H1 (cell line): ENCODE measurements at regions not wholly inside any gene's neighbourhood (a gene's known extent, or its start where the extent isn't known, plus 50 kb on each side); places are given as distances from the start of the nearest gene placed in this dataset.

Source experiments
- ASH2L ChIP-seq: fragments of 200-600, 300-600 bp; sonication (generic); IDR thresholded peaks from one replicate; pipeline ENCODE4 v1.7.1; 2017; ENCODE audit warnings: low read length
- CBX5 ChIP-seq: fragments of 300-800, 300-1000 bp; sonication (generic); IDR thresholded peaks from 2 replicates; pipeline ENCODE4 v1.7.1; 2016; ENCODE audit warnings: antibody characterized with exemption, low read length, low read depth
- CEBPB ChIP-seq: IDR thresholded peaks from 2 replicates; pipeline ENCODE4 v1.6.1; 2012; ENCODE audit warnings: low read depth, low read length
- CHD7 ChIP-seq: fragments of 300-600 bp; sonication (generic); IDR thresholded peaks from 2 replicates; pipeline ENCODE4 v1.7.1; 2012; ENCODE audit warnings: low read length, moderate library complexity, mild to moderate bottlenecking, inconsistent platforms; ENCODE audit not compliant: insufficient replicate concordance
- CTCF ChIP-seq, 3 experiments: IDR thresholded peaks; 1 replicate in 2 of 3; 2 replicates in 1 of 3; pipeline versions ENCODE4 v1.5.1 to v1.6.1; 2011; ENCODE audit warnings: low read length in 3 of 3, mild to moderate bottlenecking in 3 of 3, inconsistent platforms in 2 of 3, low read depth in 1 of 3, moderate library complexity in 1 of 3; ENCODE audit not compliant: insufficient read depth in 1 of 3; ENCODE audit errors: control extremely low read depth in 1 of 3
- FOSL1 ChIP-seq: IDR thresholded peaks from 2 replicates; pipeline ENCODE4 v1.6.1; 2011; ENCODE audit warnings: mild to moderate bottlenecking, low read depth, low read length, moderate library complexity; ENCODE audit not compliant: insufficient read depth
- POU5F1 ChIP-seq: IDR thresholded peaks from 2 replicates; pipeline ENCODE4 v1.6.1; 2011; ENCODE audit warnings: low read depth, mild to moderate bottlenecking, low read length, moderate library complexity
- SIRT6 ChIP-seq: IDR thresholded peaks from one replicate; pipeline ENCODE4 v1.7.1; 2012; ENCODE audit warnings: low read length, inconsistent platforms
- TBP ChIP-seq: IDR thresholded peaks from 2 replicates; pipeline ENCODE4 v1.6.1; 2011; ENCODE audit warnings: low read depth, low read length, improper control_type of control experiment

GRCh38 chr1:30450148-30450817 is 273.1 kb downstream of the MATN1 start (continued):
- TF ChIP-seq CHD7: no peak
- TF ChIP-seq SIRT6: no peak
- TF ChIP-seq POU5F1: no peak
- TF ChIP-seq CTCF (IDR thresholded peaks at IDR 0.05; ENCODE audit: control extremely low read depth in 1 of 3, insufficient read depth in 1 of 3, low read depth in 1 of 3, low read length in 3 of 3): no peak
- no peak for TF ChIP-seq TBP
- no peak for TF ChIP-seq CEBPB
- TF ChIP-seq ASH2L: no peak
- TF ChIP-seq FOSL1: no peak
- no peak for TF ChIP-seq CBX5
- TF ChIP-seq, all 59 proteins: peak for 0
